PFSK-1 (cell line): ENCODE measurements at regions not wholly inside any gene's neighbourhood (a gene's known extent, or its start where the extent isn't known, plus 50 kb on each side); places are given as distances from the start of the nearest gene placed in this dataset.

Experiments
- FOXP2 ChIP-seq: optimal IDR thresholded peaks from 2 replicates; pipeline ENCODE3; 2011; ENCODE audit warnings: borderline replicate concordance, control low read depth, inconsistent platforms; ENCODE audit not compliant: insufficient read depth; ENCODE audit errors: extremely low read length, extremely low read depth
- POLR2AphosphoS5 ChIP-seq: IDR thresholded peaks from 2 replicates; pipeline ENCODE4 v1.6.1; 2012; ENCODE audit warnings: low read depth, mild to moderate bottlenecking, control low read depth, low read length, moderate library complexity
- REST ChIP-seq, 2 experiments: IDR thresholded peaks; 2 replicates each; pipeline versions ENCODE4 v1.6.1 to v1.8.0; 2011 to 2012; ENCODE audit warnings: low read depth in 2 of 2, low read length in 2 of 2, control low read depth in 1 of 2, inconsistent platforms in 1 of 2, mild to moderate bottlenecking in 1 of 2, moderate library complexity in 1 of 2; ENCODE audit not compliant: insufficient read depth in 1 of 2
- SIN3A ChIP-seq: IDR thresholded peaks from 2 replicates; pipeline ENCODE4 v1.6.1; 2012; ENCODE audit warnings: mild to moderate bottlenecking, low read length, moderate library complexity, borderline replicate concordance; ENCODE audit not compliant: insufficient read depth
- TAF1 ChIP-seq: IDR thresholded peaks from 2 replicates; pipeline ENCODE4 v1.6.1; 2012; ENCODE audit warnings: low read length, control low read depth, borderline replicate concordance; ENCODE audit not compliant: insufficient read depth

GRCh38 chr12:28704477-28705169 lies 444.5 kb upstream of the FAR2 start:
- no peak for TF ChIP-seq POLR2AphosphoS5
- TF ChIP-seq TAF1, result no peak
- no peak for TF ChIP-seq SIN3A

GRCh38 chr12:28708918-28709371 lies 440.1 kb upstream of the FAR2 start:
- no peak for TF ChIP-seq REST (IDR thresholded peaks at IDR 0.05; ENCODE audit: insufficient read depth in 1 of 2, low read depth in 2 of 2, low read length in 2 of 2)
- no peak for TF ChIP-seq SIN3A
- TF ChIP-seq FOXP2, result no peak
- no peak for TF ChIP-seq TAF1
- TF ChIP-seq POLR2AphosphoS5, result no peak

- TF ChIP-seq TAF1 (no peak), SIN3A (no peak), POLR2AphosphoS5 (no peak), REST (IDR thresholded peaks at IDR 0.05; ENCODE audit: insufficient read depth in 1 of 2, low read depth in 2 of 2, low read length in 2 of 2) (no peak), FOXP2 (no peak)
Observed at GRCh38 chr12:28709986-28710685, 438.9 kb upstream of the FAR2 start.

GRCh38 chr12:28710882-28711281 lies 438.2 kb upstream of the FAR2 start:
- TF ChIP-seq REST (IDR thresholded peaks at IDR 0.05; ENCODE audit: insufficient read depth in 1 of 2, low read depth in 2 of 2, low read length in 2 of 2), result no peak
- TF ChIP-seq FOXP2, result no peak
- no peak for TF ChIP-seq TAF1
- TF ChIP-seq SIN3A, result no peak
- no peak for TF ChIP-seq POLR2AphosphoS5

- TF ChIP-seq FOXP2, result no peak
- no peak for TF ChIP-seq SIN3A
- no peak for TF ChIP-seq POLR2AphosphoS5
- no peak for TF ChIP-seq REST (IDR thresholded peaks at IDR 0.05; ENCODE audit: insufficient read depth in 1 of 2, low read depth in 2 of 2, low read length in 2 of 2)
- no peak for TF ChIP-seq TAF1
Observed at GRCh38 chr12:28711421-28711820, 437.7 kb upstream of the FAR2 start.
